ENCODE measurements at regions not wholly inside any gene's neighbourhood (a gene's known extent, or its start where the extent isn't known, plus 50 kb on each side); places are given as distances from the start of the nearest gene placed in this dataset.

DNA sequence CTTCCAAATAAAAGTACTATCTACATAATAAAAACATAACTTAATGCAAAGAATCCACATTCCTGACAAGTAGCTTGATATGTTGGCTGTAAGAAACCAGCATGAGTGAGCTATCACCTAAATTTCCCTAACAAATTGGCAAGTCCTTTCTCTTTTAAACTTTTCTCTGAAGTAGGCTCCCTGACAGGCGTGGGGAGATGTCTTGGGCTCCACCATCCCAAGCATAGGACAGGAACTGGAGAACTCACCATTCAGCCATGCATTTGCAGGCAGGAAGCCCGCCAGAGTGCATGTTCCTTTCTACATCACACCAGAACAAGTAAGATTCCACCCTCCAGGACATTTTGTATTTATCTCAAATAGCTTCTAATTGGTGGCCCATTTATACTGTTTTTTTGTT is 921.9 kb upstream of the CELF4 start:
- Histone ChIP-seq H4K20me1 (ENCODE audit: insufficient read depth, low read length) (no peaks in the 10 kb centered on the region), H3K4me1 (ENCODE audit: insufficient read depth, low read length, poor library complexity, severe bottlenecking) (no peaks in the 10 kb centered on the region), H3K79me2 (ENCODE audit: insufficient read depth, low read depth, low read length) (no peaks in the 10 kb centered on the region), H3K4me2 (ENCODE audit: low read length) (no peak overlapping the region), H2AFZ (ENCODE audit: low read length) (no peak overlapping the region), H3K9me3 (ENCODE audit: low read length) (no peaks in the 10 kb centered on the region), H3K36me3 (ENCODE audit: insufficient read depth, low read length) (no peaks in the 10 kb centered on the region), H3K27ac (ENCODE audit: low read depth, low read length, poor library complexity, severe bottlenecking) (no peak overlapping the region), H3K4me3 (ENCODE audit: low read depth, low read length, poor library complexity, severe bottlenecking) (no peak overlapping the region), H3K9me2 (ENCODE audit: insufficient read depth, low read length) (no peaks in the 10 kb centered on the region)
- intact Hi-C loops (cut with micrococcal nuclease; ENCODE audit: unreplicated experiment): no loop called here
- DNase-seq (ENCODE audit: low spot score): no peak
- ChIA-PET CTCF (ENCODE audit: unreplicated experiment) (no interaction called here), POLR2A (no interaction called here)
- TF ChIP-seq CTCF (conservative IDR thresholded peaks at IDR 0.05; ENCODE audit: low read length) (no peak), EZH2phosphoT487 (IDR thresholded peaks at IDR 0.05; ENCODE audit: borderline replicate concordance, low read depth, low read length) (no peak)
- BruUV-seq (replicated peaks): no TSS peak

DNA sequence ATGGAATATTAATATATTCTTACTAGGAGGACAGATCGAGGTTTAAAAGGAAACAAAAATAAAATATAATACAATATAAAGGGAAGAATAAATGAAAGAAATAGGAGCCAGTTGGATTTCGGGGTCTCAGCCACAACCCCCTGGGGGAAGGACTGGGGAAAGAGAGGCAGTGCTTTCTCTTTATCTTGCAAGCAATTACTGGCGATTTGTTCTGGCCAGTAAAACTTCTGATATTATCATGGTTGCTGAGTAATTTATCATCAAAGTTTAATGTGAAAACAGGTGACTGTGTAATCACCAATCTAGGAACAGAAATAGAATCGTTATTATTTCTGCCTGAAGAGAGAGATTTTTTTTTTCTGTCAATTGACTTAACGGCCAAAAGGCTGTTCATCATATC is 917.7 kb upstream of the CELF4 start:
- Histone ChIP-seq H3K9me2 (ENCODE audit: insufficient read depth, low read length) (no peaks in the 10 kb centered on the region), H3K27ac (ENCODE audit: low read depth, low read length, poor library complexity, severe bottlenecking) (no peak overlapping the region), H3K4me2 (ENCODE audit: low read length) (no peak overlapping the region), H3K4me3 (ENCODE audit: low read depth, low read length, poor library complexity, severe bottlenecking) (no peak overlapping the region), H3K79me2 (ENCODE audit: insufficient read depth, low read depth, low read length) (no peaks in the 10 kb centered on the region), H4K20me1 (ENCODE audit: insufficient read depth, low read length) (no peaks in the 10 kb centered on the region), H3K4me1 (ENCODE audit: insufficient read depth, low read length, poor library complexity, severe bottlenecking) (no peaks in the 10 kb centered on the region), H3K9me3 (ENCODE audit: low read length) (no peaks in the 10 kb centered on the region), H3K36me3 (ENCODE audit: insufficient read depth, low read length) (no peaks in the 10 kb centered on the region), H2AFZ (ENCODE audit: low read length) (no peak overlapping the region)
- BruUV-seq (replicated peaks): no TSS peak
- no peak for TF ChIP-seq CTCF (conservative IDR thresholded peaks at IDR 0.05; ENCODE audit: low read length)
- POLR2A ChIA-PET: interaction anchor here (0.7 kb wide), 1 partner anchor 98 kb away, joined by 3 read pairs; no protein-coding TSS in a partner anchor
- CTCF ChIA-PET (ENCODE audit: unreplicated experiment): no interaction called here
- intact Hi-C loops (cut with micrococcal nuclease; ENCODE audit: unreplicated experiment): no loop called here
- no peak for DNase-seq (ENCODE audit: low spot score)

DNA sequence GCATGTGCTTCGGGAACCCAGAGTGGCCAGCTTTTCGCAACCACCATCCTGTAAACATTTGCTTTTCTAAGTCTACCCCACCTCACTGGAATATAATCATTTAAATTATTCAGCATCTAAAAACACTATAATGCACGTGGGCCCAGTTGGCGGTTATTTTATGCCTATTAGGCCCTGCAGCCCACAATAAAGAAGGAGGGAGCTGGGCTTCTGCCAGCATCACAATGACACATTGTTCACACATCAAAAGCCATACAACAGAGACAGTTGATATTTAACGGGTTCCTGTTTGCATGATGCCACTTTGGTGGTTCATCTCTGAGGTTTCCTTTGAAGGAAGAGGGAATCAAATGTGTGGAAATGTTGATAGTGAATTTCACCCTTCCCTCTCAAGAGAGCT is 916.0 kb upstream of the CELF4 start:
- intact Hi-C loops (cut with micrococcal nuclease; ENCODE audit: unreplicated experiment): no loop called here
- H3K4me3 ChIP-seq (ENCODE audit: low read depth, low read length, poor library complexity, severe bottlenecking): no peak overlapping the region
- BruUV-seq (replicated peaks): no TSS peak
- no peaks in the 10 kb centered on the region for H3K36me3 ChIP-seq (ENCODE audit: insufficient read depth, low read length)
- ChIA-PET CTCF (ENCODE audit: unreplicated experiment) (no interaction called here), POLR2A (no interaction called here)
- no peaks in the 10 kb centered on the region for H4K20me1 ChIP-seq (ENCODE audit: insufficient read depth, low read length)
- no peaks in the 10 kb centered on the region for H3K9me3 ChIP-seq (ENCODE audit: low read length)
- H3K27ac ChIP-seq (ENCODE audit: low read depth, low read length, poor library complexity, severe bottlenecking): no peak overlapping the region
- no peak for DNase-seq (ENCODE audit: low spot score)
- no peak for TF ChIP-seq CTCF (conservative IDR thresholded peaks at IDR 0.05; ENCODE audit: low read length)
- no peak for TF ChIP-seq EZH2phosphoT487 (IDR thresholded peaks at IDR 0.05; ENCODE audit: borderline replicate concordance, low read depth, low read length)
- H3K4me2 ChIP-seq (ENCODE audit: low read length): no peak overlapping the region
- H3K4me1 ChIP-seq (ENCODE audit: insufficient read depth, low read length, poor library complexity, severe bottlenecking): no peaks in the 10 kb centered on the region
- no peaks in the 10 kb centered on the region for H3K79me2 ChIP-seq (ENCODE audit: insufficient read depth, low read depth, low read length)
- H3K9me2 ChIP-seq (ENCODE audit: insufficient read depth, low read length): no peaks in the 10 kb centered on the region
- H2AFZ ChIP-seq (ENCODE audit: low read length): no peak overlapping the region
